Cardiac fibroblast (primary cell): ENCODE measurements at regions not wholly inside any gene's neighbourhood (a gene's known extent, or its start where the extent isn't known, plus 50 kb on each side); places are given as distances from the start of the nearest gene placed in this dataset.

Experiments
- DNase-seq, 2 donors: peaks; one replicate each; pipeline versions ENCODE4 v3.0.0 to v3.0.0-alpha.2; 2010; ENCODE audit warnings: low read depth in 2 of 2
- H3K4me3 ChIP-seq, 2 donors: replicated peaks in 1 of 2; 1 replicate in 1 of 2; 2 replicates in 1 of 2; pipeline ENCODE4 v1.5.1; 2011; ENCODE audit warnings: low read depth in 2 of 2, low read length in 2 of 2, mild to moderate bottlenecking in 2 of 2, moderate library complexity in 1 of 2
- TF ChIP-seq, protein P1 (sequence below): IDR thresholded peaks from one replicate; pipeline ENCODE4 v1.5.1; 2011; ENCODE audit warnings: low read depth, mild to moderate bottlenecking, low read length, inconsistent platforms

DNA sequence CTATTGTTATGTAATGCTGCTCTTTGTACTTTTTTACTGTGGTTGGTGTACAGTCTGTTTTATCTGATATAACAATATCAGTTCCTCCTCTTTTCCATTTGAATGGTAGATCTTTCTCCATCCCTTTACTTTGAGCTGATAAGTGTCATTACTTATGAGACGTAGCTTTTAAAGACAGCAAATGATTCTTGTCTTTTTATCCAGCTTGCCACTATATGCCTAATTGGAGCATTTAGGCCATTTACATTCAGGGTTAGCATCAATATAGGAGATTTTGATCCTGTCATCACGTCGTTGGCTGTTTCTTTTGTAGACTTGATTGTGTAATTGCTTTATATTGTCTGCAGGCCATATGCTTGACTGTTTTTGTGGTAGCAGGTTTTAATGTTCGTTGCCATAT is 894.2 kb upstream of the ATXN8OS start:
- no peak for DNase-seq
- TF ChIP-seq, protein P1, sequence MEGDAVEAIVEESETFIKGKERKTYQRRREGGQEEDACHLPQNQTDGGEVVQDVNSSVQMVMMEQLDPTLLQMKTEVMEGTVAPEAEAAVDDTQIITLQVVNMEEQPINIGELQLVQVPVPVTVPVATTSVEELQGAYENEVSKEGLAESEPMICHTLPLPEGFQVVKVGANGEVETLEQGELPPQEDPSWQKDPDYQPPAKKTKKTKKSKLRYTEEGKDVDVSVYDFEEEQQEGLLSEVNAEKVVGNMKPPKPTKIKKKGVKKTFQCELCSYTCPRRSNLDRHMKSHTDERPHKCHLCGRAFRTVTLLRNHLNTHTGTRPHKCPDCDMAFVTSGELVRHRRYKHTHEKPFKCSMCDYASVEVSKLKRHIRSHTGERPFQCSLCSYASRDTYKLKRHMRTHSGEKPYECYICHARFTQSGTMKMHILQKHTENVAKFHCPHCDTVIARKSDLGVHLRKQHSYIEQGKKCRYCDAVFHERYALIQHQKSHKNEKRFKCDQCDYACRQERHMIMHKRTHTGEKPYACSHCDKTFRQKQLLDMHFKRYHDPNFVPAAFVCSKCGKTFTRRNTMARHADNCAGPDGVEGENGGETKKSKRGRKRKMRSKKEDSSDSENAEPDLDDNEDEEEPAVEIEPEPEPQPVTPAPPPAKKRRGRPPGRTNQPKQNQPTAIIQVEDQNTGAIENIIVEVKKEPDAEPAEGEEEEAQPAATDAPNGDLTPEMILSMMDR: no peak
- H3K4me3 ChIP-seq: no peak overlapping the region

DNA sequence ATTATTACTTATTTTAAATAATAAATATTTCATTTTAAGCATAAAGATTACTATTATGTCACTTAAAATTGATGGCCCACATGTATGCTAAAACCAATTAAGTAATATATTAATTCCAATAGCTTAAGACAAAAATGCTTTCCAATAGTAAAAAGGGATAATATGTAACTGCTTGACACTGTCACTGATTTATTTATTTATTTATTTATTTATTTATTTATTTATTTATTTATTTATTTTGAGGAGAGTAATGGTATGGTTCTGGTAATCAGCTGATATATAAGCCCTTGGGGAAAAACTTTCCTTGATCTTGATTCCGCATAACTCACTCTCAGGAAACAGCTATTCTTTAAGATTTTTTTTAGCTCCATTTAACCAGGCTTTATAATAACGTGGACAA is 903.0 kb upstream of the ATXN8OS start:
- TF ChIP-seq, protein P1: no peak
- DNase-seq: no peak
- H3K4me3 ChIP-seq: no peak overlapping the region

DNA sequence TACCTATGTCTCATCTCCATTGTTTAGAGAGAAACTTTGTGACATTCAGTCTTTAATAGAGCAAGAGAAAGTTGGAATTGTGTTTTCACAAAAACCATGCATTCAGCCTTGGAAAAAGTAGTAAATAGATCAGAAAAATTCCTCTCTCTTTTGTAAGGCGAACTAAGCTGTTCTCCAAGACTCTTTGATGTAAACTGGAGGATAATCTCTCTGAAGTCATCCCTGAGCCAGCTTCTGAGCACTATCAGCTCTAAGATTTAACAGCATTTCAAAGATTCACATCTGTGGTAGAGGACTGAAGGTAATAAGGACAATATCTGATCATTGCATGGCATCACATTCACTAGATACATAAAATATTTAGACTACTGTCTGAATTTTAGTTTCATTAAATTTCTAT is 904.6 kb upstream of the ATXN8OS start:
- no peak overlapping the region for H3K4me3 ChIP-seq
- DNase-seq: no peak
- TF ChIP-seq, protein P1: no peak

DNA sequence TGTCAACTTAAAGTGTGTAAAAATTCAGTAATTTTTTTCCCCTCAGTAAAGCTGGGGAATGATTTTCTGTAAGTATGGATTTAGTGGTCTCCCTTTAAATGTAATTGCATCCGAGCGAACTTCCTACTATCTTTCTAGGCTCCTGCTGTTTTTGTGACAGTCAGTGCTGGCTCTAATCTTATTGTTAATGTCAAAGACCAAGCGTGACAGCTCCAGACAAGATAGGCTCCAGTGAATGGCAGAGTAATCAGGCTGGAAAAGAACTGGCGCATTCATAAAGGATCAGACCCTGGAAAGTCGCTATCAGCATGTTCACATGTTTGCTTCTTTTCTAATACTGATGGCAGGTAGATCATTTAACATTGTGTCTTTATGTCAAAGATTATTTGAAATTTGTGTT is 908.0 kb upstream of the ATXN8OS start:
- TF ChIP-seq, protein P1: no peak
- no peak for DNase-seq
- H3K4me3 ChIP-seq: no peak overlapping the region

DNA sequence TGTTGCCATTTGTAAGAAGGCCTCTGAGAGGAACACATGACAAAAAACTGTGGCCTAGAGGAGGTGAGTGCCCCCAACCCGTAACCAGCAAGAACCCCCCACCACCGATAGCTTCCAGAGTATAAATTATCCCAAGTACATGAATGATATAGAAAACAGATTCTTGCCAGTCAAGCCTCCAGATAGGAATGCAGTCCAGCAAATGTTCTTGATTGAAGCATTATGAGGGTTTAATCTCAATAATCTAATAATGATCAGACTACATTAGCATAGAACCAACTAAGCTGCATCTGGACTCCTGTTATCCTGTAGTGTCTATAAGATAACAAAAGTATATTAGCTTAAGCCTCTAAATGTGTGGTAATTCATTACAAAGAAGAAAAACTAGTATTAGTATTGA is 908.9 kb upstream of the ATXN8OS start:
- DNase-seq: no peak
- H3K4me3 ChIP-seq: no peak overlapping the region
- TF ChIP-seq, protein P1: no peak

DNA sequence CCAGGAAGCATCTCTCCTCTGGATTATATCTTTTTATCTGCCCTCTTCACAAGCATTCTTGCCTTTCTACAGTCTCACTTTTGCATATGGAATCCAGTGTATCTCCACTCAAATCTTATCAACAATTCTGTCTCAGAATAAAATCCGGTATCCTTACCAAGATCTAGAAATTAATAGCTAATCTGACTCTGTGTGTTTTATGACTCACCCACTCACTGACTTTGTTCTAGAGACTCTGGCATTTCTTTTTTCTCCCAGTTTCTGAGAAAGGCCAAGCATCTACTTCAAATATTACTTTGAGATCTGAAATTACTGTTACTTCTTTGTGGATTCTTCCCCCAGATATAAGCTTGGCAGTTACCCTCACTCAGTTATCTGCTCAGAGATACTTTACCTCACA is 913.5 kb upstream of the ATXN8OS start:
- no peak for DNase-seq
- no peak overlapping the region for H3K4me3 ChIP-seq
- TF ChIP-seq, protein P1: no peak

DNA sequence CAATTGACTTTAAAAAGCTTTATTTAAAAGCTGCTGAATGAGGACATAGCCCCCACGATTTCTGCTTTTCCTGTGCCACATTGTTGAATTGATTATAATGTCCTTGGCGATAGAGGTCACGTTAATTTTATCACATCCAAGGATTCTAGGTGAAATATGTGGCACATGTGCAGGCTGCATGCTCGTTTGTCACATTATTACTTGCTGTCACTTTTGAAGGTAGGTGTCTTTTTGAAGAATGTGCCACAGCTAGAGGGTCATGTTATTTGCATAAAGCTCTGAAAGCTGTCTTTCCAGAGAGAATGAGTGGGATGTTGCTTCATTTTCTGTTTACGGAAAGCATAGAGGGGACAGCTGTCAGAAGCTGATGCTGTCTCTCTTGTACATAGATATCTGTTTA is 927.6 kb upstream of the ATXN8OS start:
- no peak for DNase-seq
- TF ChIP-seq, protein P1: no peak
- no peak overlapping the region for H3K4me3 ChIP-seq
